RPMI7951 (cell line): ENCODE measurements at regions not wholly inside any gene's neighbourhood (a gene's known extent, or its start where the extent isn't known, plus 50 kb on each side); places are given as distances from the start of the nearest gene placed in this dataset.
"Not testable (repeated sequence)": the region's sequence is repeated elsewhere in the genome, so short reads cannot be mapped to it uniquely, and the experiment has no call there.

Source experiments
- DNase-seq: peaks from one replicate; pipeline ENCODE4 v3.0.0-alpha.2; 2012; ENCODE audit warnings: low read depth

GRCh38 chr4:33914386-33914785 lies 2329.9 kb downstream of the ARAP2 start:
- DNase-seq: no peak

DNA sequence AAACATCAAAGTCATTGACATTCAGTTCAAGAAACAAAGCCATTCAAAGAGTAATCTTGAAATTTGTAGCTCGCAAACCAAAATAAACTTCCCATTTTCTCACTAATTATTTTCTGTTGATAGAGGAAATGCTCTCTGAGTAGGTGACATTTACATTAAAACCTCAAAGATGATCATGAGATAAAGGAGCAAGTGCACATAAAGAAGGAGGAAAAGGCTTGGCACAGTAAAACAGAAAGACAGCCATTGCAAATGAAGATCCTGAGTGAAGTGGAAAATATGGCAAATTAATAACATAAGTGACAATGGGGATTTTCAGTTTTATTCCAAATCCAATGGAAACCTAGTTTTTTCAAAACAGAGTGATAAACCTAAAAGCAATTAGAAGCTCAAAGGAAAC lies 2320.8 kb downstream of the ARAP2 start:
- DNase-seq: no peak

DNA sequence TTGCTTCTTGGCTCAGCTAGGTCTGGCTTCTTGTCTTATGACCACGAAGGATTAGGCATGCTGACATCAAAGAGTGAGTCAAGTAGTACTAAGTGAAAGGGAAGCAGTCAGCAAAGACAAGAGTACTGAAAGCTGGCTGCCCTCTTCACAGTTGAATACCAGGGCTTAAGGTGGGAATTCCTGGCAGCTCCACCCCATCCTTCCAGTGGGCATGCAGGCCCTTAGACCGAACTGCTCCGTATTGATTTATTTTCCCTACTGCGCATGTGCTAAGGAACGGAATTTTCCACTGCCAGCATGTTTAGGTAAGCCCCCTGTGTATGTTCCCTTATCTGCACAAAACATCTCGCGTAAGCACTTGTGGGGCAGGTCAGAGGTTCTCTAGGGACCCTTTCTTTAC lies 2320.1 kb downstream of the ARAP2 start:
- peak; percentile 76 for DNase-seq

GRCh38 chr4:33924811-33925210 lies 2319.5 kb downstream of the ARAP2 start:
- DNase-seq: peak; percentile 16

- peak; percentile 4 for DNase-seq
Observed at GRCh38 chr4:33930497-33930896, 2313.8 kb downstream of the ARAP2 start.

- DNase-seq: no peak
Observed at GRCh38 chr4:33931026-33931425, 2313.3 kb downstream of the ARAP2 start.

DNA sequence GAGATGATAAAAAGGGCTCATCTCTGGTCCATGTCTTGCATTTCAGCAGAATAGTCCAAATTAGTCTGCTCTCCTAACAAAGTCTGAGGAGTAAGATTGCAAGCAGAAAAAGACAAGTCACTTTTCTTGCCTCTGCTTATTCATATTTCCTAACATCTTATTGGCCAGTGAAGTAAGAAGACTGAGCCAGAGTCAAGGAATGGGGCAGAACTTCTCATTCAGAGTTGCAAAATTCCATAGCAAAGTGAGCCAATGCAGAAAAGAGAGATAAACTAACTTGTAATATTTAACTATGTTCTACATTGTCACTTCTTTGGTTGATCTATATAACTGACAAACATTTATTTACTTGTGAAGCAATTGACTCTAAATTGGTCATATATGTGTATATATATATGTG lies 2304.0 kb downstream of the ARAP2 start:
- no peak for DNase-seq

DNA sequence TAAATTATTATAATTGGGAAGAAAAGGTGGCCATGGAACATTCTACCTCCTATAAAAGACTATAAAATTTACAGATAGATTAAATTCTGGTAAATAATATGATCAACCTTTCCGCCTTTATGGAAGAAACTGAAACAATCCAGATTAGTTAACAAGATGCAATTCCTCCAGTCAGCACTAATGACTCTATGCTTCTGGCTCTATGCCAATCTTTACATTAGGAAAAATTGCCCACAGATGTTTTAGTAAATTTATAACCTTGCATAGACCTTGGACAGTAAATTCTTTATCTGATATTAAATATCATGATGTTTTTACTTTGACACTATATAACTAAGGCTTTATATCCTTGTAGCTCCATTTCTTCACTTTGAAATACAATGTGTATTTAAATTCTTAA lies 2302.5 kb downstream of the ARAP2 start:
- no peak for DNase-seq

DNA sequence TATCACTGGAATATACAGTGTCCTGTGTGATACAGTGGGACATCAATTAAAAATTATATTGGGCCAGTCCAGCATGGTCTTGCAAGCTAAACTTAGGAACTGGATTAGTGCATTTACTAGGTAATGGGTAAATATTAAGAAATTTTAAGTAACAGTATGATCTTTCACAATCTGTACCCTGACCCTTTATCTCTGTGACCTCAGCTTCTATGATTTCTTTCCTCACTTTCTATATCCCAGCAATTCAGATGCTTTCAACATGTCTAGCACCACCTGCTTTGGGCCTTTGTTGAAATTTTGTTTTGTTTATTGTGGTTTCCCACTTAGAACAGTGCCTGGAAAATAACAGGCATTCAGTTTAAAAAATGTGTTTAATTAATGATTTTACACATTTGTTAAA lies 2295.4 kb downstream of the ARAP2 start:
- no peak for DNase-seq

DNA sequence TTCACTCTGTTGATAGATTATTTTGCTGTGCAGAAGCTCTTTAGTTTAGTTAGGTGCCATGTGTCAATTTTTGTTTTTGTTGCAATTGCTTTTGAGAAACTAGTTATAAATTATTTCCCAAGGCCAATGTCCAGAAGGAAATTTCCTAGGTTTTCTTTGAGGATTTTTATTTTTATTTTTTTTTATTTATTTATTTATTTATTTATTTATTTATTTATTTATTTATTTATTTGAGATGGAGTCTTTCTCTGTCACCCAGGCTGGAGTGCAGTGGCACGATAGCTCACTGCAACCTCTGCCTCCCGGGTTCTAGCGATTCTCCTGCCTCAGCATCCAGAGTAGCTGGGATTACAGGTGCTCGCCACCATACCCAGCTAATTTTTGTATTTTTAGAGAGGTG lies 2290.5 kb downstream of the ARAP2 start:
- not testable (repeated sequence) for DNase-seq

- DNase-seq: no peak
Observed at GRCh38 chr4:33954759-33955158, 2289.6 kb downstream of the ARAP2 start.

- DNase-seq: peak; percentile 74
Observed at GRCh38 chr4:33959519-33959918, 2284.8 kb downstream of the ARAP2 start.

DNA sequence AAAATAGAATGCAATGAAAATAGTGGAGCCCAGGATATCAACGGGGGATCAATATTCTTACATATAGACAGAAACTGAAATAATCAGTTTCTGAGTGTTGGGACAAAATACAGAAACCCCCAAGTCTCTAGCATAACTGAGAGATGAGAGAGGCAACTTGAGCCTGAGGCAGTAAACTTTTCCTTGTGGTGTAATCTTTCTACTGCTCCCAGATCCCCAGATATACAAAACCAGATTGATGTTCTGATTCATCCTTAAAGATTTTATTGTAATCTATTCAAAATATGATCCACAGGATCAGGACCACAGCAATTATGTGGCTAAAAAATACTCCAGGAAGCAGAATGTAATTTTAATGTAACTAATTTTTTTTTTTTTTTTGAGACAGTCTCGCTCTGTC lies 2282.6 kb downstream of the ARAP2 start:
- DNase-seq: peak; percentile 73

- no peak for DNase-seq
Observed at GRCh38 chr4:33966808-33967207, 2277.5 kb downstream of the ARAP2 start.

- no peak for DNase-seq
Observed at GRCh38 chr4:33974270-33974669, 2270.0 kb downstream of the ARAP2 start.

DNA sequence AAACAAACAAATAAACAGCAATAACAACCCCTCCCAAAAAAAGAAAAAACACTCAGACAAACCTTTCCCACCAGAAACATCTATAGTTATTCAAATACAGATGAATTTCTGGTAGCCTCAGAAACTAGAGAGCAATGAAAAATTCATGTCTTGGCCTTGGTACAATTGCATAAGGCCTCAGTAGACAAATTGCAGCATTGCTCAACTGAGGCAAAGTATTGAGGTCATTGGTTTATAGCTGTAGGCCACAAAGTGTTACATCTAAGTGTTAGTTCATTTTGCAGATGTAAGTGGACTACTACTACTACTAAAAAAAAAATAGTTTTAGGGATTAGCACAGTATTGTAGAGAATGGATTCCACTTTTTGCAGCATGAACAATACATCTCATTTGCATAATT lies 2268.3 kb downstream of the ARAP2 start:
- DNase-seq: no peak

DNA sequence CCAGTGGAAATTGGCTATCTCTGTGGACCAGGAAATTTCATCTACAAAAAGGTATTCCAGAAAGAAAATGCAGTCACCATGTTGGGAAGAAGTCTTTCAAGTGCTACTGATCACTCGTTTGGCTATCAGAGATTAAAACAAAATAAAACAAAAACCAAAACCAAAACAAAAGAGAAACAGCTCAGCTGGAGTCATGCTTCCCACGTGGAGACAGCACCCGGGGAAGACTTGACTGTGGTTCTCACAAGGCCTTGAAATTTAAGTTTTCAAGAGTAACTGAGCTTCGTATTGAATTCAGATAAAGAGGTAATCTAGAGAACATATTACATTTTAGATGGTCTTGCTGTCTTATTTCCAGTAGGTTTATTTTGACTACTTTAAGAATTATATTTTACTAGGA lies 2264.5 kb downstream of the ARAP2 start:
- DNase-seq: not testable (repeated sequence)

GRCh38 chr4:33980361-33980760 lies 2264.0 kb downstream of the ARAP2 start:
- peak; percentile 3 for DNase-seq

DNA sequence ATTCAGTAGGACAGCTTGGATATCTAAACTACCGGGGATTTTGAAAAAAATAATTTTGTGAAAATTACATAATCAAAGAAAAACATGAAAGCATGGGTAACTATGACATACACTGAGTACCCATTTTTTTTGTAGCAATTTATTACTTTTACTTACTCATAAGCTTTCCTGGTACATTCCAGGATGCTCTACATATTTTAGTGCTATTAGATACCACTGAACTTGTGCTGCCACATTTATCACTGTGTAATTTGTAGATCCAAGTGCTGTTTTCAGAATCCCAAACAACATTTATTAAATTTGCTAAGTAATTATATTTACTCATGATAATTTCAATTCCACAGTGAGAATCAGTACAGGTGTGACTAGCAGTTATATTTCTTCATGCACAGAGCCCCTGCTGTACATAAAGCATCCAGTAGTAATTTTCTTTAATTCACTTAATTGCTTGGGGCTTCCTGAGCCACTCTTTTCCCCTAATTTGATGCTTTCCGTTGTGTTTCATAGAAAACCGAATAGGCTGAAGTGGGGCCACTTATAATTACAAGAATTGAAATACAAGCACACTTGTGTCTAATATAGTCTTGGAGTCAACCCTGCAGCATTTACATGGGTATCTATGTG lies 2254.4 kb downstream of the ARAP2 start:
- no peak for DNase-seq

DNA sequence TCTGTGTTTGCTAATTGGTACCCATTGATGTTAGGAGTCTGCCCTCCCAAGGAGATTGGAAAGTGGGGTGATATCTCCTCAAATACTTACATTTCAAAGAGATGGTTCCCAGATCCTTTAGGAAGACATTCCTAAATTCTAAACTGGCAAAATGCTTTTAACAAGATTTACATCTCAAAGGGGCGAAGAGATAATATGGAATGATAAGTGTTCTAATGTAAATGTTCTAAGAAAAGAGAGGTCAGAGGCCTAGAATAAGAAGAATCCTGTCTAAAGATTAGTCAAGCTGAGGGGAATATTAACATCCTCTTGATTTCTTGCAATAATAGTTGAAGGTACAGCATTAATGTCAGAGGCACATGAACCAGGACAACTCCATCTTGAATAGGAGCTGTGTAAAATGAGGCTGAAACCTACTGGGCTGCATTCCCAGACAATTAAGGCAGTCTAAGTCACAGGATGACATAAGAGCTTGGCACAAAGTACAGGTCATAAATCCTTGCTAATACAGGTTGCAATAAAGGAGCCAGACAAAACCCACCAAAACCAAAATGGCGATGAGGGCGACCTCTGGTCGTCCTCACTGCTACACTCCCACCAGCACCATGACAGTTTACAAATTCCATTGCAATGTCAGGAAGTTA lies 2248.1 kb downstream of the ARAP2 start:
- DNase-seq: no peak

GRCh38 chr4:33998291-33998690 lies 2246.0 kb downstream of the ARAP2 start:
- no peak for DNase-seq

- DNase-seq: no peak
Observed at GRCh38 chr4:34000356-34000755, 2244.0 kb downstream of the ARAP2 start.

- DNase-seq: not testable (repeated sequence)
Observed at GRCh38 chr4:34006540-34006939, 2237.8 kb downstream of the ARAP2 start.

DNA sequence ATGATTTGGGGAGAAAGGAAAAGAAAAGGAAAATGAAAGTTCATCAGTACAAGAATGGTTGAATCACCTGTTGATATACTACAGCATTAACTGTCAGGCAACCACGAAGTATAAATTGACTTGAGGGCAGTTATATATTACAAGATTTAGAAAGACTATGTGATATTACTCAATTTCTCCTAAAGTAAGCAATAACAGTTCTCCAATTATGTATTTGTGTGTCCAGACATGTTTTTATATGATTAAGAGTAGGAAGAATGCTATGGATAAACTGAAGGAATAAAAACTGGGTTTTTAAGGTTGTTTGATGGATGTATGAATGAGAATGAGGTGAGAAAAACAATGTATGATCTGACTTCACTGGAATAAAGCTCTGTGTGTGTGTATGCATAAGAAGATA lies 2234.4 kb downstream of the ARAP2 start:
- no peak for DNase-seq
